GM12865 (cell line): ENCODE measurements at regions not wholly inside any gene's neighbourhood (a gene's known extent, or its start where the extent isn't known, plus 50 kb on each side); places are given as distances from the start of the nearest gene placed in this dataset.

Experiments used
- DNase-seq: peaks from one replicate; pipeline ENCODE4 v3.0.0; 2010; ENCODE audit warnings: low read depth
- H3K4me3 ChIP-seq: 2 replicates; pipeline ENCODE4 v1.5.1; 2011; ENCODE audit warnings: mild to moderate bottlenecking, low read depth, low read length, control low read depth
- TF ChIP-seq, protein P1 (sequence below): IDR thresholded peaks from 2 replicates; pipeline ENCODE4 v1.5.1; 2011; ENCODE audit warnings: low read length, control low read depth, low read depth, inconsistent platforms; ENCODE audit not compliant: insufficient read depth; ENCODE audit errors: missing control alignments

- H3K4me3 ChIP-seq = no peak overlapping the region
- TF ChIP-seq, protein P1, sequence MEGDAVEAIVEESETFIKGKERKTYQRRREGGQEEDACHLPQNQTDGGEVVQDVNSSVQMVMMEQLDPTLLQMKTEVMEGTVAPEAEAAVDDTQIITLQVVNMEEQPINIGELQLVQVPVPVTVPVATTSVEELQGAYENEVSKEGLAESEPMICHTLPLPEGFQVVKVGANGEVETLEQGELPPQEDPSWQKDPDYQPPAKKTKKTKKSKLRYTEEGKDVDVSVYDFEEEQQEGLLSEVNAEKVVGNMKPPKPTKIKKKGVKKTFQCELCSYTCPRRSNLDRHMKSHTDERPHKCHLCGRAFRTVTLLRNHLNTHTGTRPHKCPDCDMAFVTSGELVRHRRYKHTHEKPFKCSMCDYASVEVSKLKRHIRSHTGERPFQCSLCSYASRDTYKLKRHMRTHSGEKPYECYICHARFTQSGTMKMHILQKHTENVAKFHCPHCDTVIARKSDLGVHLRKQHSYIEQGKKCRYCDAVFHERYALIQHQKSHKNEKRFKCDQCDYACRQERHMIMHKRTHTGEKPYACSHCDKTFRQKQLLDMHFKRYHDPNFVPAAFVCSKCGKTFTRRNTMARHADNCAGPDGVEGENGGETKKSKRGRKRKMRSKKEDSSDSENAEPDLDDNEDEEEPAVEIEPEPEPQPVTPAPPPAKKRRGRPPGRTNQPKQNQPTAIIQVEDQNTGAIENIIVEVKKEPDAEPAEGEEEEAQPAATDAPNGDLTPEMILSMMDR = no peak
- no peak for DNase-seq
Measured at GRCh38 chr2:172210599-172210998, 107.9 kb upstream of the DLX2 start.

- H3K4me3 ChIP-seq = no peak overlapping the region
- DNase-seq = no peak
- TF ChIP-seq, protein P1 = no peak
Measured at GRCh38 chr2:172211512-172211911, 108.8 kb upstream of the DLX2 start.

DNA sequence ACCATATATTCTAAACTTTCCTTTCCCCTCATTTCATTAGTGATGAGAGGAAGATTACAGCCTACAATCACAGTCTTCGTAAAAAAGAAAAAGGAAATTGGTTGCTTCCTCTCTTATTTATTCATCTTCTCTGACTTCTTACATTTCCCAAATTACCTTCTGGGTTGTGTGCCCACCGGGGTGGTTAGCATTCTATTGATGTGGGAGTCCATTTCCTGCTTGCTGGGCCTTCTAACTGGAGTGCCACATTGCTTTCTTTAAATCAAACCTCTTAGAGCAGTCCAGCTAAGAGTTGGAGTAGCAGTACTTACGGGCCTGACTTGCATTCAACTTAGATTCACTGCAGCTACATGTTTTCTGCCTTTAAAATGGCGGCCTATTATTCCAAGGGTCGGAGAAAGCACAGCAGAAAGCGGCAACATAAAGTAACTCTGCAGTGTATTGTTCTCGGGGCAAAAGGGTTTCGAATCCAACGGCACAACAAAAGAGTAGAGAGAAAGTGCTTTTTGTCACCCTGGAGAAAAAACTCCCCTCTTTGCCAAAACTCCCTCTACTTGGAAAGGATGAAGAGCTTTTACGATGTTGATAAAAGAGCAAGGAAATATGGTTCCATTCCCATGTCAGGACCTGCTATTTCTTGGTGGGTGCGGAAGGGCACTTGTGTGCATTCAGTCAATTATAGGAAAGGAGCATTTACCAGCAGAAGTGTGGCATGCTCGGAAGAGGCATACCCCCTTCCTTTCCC, 110.6 kb upstream of the DLX2 start:
- TF ChIP-seq, protein P1 = no peak
- H3K4me3 ChIP-seq = no peak overlapping the region
- DNase-seq = no peak

GRCh38 chr2:172214252-172214651, 111.6 kb upstream of the DLX2 start:
- no peak for DNase-seq
- no peak overlapping the region for H3K4me3 ChIP-seq
- TF ChIP-seq, protein P1 = no peak

GRCh38 chr2:172215172-172215935, 112.7 kb upstream of the DLX2 start:
- TF ChIP-seq, protein P1 = no peak
- no peak overlapping the region for H3K4me3 ChIP-seq
- no peak for DNase-seq

GRCh38 chr2:172215936-172216335, 113.2 kb upstream of the DLX2 start:
- no peak overlapping the region for H3K4me3 ChIP-seq
- TF ChIP-seq, protein P1 = no peak
- no peak for DNase-seq
